ENCODE measurements at regions not wholly inside any gene's neighbourhood (a gene's known extent, or its start where the extent isn't known, plus 50 kb on each side); places are given as distances from the start of the nearest gene placed in this dataset.
"Not testable (repeated sequence)": the region's sequence is repeated elsewhere in the genome, so short reads cannot be mapped to it uniquely, and the experiment has no call there.

DNA sequence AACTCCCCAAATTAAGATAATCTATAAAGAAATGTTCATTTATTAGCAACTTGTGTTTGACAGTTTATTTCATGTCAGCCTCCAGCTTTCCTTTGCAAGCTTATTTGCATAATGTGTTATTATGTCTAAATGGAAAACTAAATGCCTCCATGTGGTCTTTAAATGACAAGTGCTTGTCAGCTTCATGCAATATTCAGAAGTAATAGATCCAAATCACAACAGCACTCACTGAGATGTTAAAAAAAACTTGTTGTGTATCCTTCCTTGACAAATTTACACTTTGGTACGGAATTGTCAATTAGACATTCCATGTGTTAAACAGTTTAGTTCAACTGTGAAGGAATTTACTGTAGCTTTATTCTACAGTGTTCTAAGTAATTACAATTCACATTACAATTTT, 124.4 kb upstream of the PTBP2 start:
- intact Hi-C loops (cut with micrococcal nuclease): loop anchor here (10.0 kb wide), 1 partner anchor 248 kb away; no protein-coding TSS in a partner anchor
- peaks cover 1% of the 10 kb centered on the region for H3K9me3 Mint-ChIP-seq
- no peak overlapping the region for H3K4me3 Mint-ChIP-seq
- no peak for DNase-seq
- H3K27me3 Mint-ChIP-seq (ENCODE audit: low read depth): no peaks in the 10 kb centered on the region
- H3K36me3 Mint-ChIP-seq (ENCODE audit: low read depth): no peaks in the 10 kb centered on the region
- CTCF ChIA-PET: interaction anchor here (0.7 kb wide), 1 partner anchor 106 kb away, joined by 3 read pairs; no protein-coding TSS in a partner anchor
- H3K27ac Mint-ChIP-seq: no peak overlapping the region
- no peaks in the 10 kb centered on the region for H3K4me1 Mint-ChIP-seq (ENCODE audit: low read depth)

DNA sequence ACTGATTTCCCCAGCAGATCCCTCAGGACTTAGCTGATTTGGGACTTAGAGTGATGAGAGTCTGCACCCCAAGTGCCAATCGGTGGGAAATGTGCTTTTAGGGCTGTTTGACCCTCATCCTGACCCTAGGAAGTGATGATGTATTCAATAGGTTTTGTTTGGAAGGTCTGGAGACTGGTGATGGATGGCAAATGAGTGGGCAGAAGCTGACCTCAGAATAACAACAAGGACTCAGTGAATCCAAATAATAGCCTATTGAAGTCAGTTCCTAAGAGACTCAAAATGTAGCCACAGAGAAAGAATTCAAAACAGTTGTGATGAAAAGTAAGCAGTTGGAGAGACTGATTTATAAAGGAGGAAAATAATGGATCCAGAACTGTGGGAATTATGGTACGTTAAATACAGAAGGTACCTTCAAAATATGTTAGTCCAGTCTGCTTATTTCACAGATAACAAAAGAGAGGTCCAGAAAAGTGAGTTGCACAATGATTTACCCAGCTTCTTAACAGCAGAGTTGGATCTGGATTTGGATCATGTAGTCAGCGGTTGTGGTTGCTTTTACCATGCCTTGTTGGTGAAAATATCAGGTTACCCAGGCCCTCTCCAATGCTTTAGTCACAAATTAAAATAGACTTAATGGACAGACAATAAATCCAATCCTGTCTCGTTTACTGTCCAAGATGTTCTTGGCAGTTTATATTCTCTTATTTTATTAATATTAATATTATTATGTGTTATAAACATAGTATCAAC, 123.0 kb upstream of the PTBP2 start:
- Mint-ChIP-seq H3K9me3 (no peaks in the 10 kb centered on the region), H3K4me1 (ENCODE audit: low read depth) (no peaks in the 10 kb centered on the region), H3K4me3 (no peak overlapping the region), H3K27me3 (ENCODE audit: low read depth) (no peaks in the 10 kb centered on the region), H3K27ac (no peak overlapping the region), H3K36me3 (ENCODE audit: low read depth) (no peaks in the 10 kb centered on the region)
- no peak for DNase-seq
- intact Hi-C loops (cut with micrococcal nuclease): loop anchor here (10.0 kb wide), 1 partner anchor 246 kb away; no protein-coding TSS in a partner anchor
- CTCF ChIA-PET: no interaction called here

DNA sequence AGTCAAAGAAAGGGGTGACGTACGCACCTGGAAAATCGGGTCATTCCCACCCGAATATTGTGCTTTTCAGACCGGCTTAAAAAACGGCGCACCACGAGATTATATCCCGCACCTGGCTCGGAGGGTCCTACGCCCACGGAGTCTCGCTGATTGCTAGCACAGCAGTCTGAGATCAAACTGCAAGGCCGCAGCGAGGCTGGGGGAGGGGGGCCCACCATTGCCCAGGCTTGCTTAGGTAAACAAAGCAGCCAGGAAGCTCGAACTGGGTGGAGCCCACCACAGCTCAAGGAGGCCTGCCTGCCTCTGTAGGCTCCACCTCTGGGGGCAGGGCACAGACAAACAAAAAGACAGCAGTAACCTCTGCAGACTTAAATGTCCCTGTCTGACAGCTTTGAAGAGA, 117.0 kb upstream of the PTBP2 start:
- H3K4me3 Mint-ChIP-seq; H3K4me1 Mint-ChIP-seq (ENCODE audit: low read depth); H3K9me3 Mint-ChIP-seq; CTCF ChIA-PET; H3K36me3 Mint-ChIP-seq (ENCODE audit: low read depth); H3K27me3 Mint-ChIP-seq (ENCODE audit: low read depth); intact Hi-C loops (cut with micrococcal nuclease); DNase-seq; H3K27ac Mint-ChIP-seq: not testable (repeated sequence)

DNA sequence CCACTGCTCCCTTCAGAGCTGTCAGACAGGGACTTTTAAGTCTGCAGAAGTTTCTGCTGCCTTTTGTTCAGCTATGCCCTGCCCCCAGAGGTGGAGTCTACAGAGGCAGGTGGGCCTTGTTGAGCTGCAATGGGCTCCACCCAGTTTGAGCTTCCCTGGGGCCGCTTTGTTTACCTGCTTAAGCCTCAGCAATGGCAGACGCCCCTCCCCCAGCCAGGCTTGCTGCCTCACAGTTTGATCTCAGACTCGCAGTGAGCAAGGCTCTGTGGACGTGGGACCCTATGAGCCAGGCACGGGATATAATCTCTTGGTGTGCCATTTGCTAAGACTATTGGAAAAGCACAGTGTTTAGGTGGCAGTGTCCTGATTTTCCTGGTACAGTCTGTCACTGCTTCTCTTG, 104.2 kb upstream of the PTBP2 start:
- CTCF ChIA-PET: not testable (repeated sequence)

DNA sequence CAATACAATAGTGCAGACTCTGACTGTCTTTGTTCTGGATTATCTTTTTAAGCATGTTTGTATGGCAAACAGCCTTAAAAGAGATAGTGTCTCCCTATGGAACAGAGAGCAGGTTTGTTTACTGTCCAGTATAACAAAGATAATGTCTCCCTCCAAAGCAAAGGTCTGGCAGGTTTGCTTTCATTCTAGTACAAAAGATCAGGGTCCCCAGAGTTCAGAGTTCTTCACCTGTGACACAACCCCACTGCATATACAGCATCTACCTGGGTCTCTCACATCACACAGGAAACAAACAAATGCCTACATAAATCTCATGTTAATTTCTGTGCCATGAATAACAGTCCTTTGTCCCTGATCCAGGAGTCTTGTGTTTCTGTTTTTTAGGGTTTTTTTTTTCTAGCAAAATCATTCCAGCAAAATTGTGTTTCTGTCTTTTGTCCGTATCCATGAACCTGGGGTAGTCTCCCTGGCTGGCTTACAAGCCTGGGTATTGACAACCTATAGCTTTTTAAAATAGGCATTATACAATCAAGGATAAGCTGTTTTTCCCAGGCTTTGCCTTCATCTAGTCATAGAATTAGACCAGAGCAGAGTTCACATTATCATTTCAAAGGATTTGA, 89.4 kb upstream of the PTBP2 start:
- no peak overlapping the region for H3K27ac Mint-ChIP-seq
- no peak overlapping the region for H3K4me3 Mint-ChIP-seq
- no peaks in the 10 kb centered on the region for H3K27me3 Mint-ChIP-seq (ENCODE audit: low read depth)
- no peaks in the 10 kb centered on the region for H3K4me1 Mint-ChIP-seq (ENCODE audit: low read depth)
- intact Hi-C loops (cut with micrococcal nuclease): no loop called here
- no peaks in the 10 kb centered on the region for H3K36me3 Mint-ChIP-seq (ENCODE audit: low read depth)
- CTCF ChIA-PET: no interaction called here
- no peaks in the 10 kb centered on the region for H3K9me3 Mint-ChIP-seq
- no peak for DNase-seq

More for the DNA sequence above, 104.2 kb upstream of the PTBP2 start:
- H3K27ac Mint-ChIP-seq; H3K27me3 Mint-ChIP-seq (ENCODE audit: low read depth); H3K4me1 Mint-ChIP-seq (ENCODE audit: low read depth); DNase-seq; H3K4me3 Mint-ChIP-seq; H3K9me3 Mint-ChIP-seq; intact Hi-C loops (cut with micrococcal nuclease); H3K36me3 Mint-ChIP-seq (ENCODE audit: low read depth): not testable (repeated sequence)

DNA sequence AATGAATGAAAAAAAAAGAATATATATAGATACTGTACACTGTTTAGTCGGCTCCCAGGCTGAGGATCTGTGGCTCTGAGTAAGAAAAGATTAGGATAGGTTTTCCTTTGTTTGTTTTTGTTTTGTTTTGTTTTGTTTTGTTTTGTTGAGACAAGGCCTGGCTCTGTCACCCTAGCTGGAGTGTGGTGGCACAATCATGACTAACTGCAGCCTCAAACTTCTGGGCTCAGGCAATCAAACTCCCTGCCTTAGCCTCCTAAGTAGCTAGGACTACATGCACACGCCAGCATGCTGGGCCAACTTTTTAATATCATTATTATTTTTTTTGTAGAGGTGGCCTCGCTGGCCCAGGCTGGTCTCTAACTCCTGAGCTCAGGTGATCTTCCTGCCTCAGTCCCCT, 87.9 kb upstream of the PTBP2 start:
- H3K4me3 Mint-ChIP-seq: no peak overlapping the region
- no peak for DNase-seq
- H3K4me1 Mint-ChIP-seq (ENCODE audit: low read depth): no peaks in the 10 kb centered on the region
- no peaks in the 10 kb centered on the region for H3K9me3 Mint-ChIP-seq
- CTCF ChIA-PET: interaction anchor here (1.6 kb wide), 1 partner anchor 10 kb away, joined by 3 read pairs; no protein-coding TSS in a partner anchor
- no peaks in the 10 kb centered on the region for H3K36me3 Mint-ChIP-seq (ENCODE audit: low read depth)
- no peaks in the 10 kb centered on the region for H3K27me3 Mint-ChIP-seq (ENCODE audit: low read depth)
- intact Hi-C loops (cut with micrococcal nuclease): no loop called here
- no peak overlapping the region for H3K27ac Mint-ChIP-seq

DNA sequence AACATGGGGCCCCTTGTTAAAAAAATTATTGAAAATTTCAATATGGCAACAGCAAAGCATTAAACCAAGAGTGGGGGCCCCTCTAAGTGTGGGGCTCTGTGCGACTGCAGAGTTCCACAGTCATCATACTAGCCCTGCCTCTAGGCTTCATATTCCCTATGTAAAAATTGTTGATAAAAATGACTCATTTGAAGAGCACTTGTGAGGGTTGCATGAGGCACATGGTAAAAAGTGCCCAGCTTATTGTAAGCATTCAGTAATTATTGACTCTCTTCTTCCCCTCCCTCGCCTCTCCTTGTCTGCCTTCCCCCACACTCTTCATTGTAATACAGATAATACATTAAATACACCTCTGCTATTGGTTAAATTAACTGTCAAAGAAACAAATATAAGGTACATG, 86.7 kb upstream of the PTBP2 start:
- Mint-ChIP-seq H3K9me3 (no peaks in the 10 kb centered on the region), H3K4me3 (no peak overlapping the region), H3K27ac (no peak overlapping the region), H3K4me1 (ENCODE audit: low read depth) (no peaks in the 10 kb centered on the region), H3K36me3 (ENCODE audit: low read depth) (no peaks in the 10 kb centered on the region), H3K27me3 (ENCODE audit: low read depth) (no peaks in the 10 kb centered on the region)
- intact Hi-C loops (cut with micrococcal nuclease): no loop called here
- CTCF ChIA-PET: interaction anchor here (0.8 to 1.6 kb wide), 2 partner anchors 9 to 1687 kb away, joined by 3 read pairs; no protein-coding TSS in a partner anchor
- no peak for DNase-seq

DNA sequence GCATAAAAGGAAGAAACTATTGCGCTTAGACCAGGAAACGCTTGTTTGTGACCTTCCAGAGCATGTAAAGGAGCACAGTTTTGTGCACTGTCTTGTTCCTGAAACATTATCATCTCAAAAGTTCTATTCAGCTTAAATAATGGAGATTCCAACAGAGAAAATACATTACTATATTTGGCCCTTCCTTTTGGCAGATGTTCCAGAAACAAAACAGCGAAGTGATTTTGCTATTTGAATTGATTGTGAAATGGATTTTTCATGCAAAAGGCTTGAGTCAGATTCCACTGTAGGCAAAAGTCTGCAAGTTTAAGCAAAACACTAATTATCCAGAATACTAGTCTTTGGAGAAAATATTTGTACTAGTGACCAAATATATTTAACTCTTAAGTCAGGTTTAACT, 80.3 kb upstream of the PTBP2 start:
- H3K4me1 Mint-ChIP-seq (ENCODE audit: low read depth): no peaks in the 10 kb centered on the region
- no peaks in the 10 kb centered on the region for H3K27me3 Mint-ChIP-seq (ENCODE audit: low read depth)
- H3K36me3 Mint-ChIP-seq (ENCODE audit: low read depth): no peaks in the 10 kb centered on the region
- H3K9me3 Mint-ChIP-seq: no peaks in the 10 kb centered on the region
- no peak overlapping the region for H3K27ac Mint-ChIP-seq
- intact Hi-C loops (cut with micrococcal nuclease): no loop called here
- no peak for DNase-seq
- H3K4me3 Mint-ChIP-seq: no peak overlapping the region
- CTCF ChIA-PET: no interaction called here

DNA sequence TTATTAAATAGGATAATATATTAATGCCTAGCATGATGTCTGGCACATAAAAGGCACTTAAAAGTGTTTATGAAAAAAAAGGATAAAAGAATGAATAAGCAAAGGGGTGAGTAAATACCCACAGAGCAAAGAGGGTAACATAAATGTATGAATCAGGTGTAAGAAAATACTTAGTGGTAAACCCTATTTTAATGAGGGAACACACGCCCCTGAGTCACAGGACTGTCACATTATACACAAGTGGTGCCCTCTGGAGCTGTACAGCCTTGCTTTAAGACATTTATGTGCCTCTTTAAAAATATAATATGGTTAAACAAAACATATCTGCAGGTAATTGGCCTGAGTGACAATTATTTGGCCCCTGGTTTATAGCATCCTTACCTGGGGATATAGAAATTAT, 78.1 kb upstream of the PTBP2 start:
- Mint-ChIP-seq H3K4me3 (no peak overlapping the region), H3K4me1 (ENCODE audit: low read depth) (no peaks in the 10 kb centered on the region), H3K27ac (no peak overlapping the region), H3K9me3 (no peaks in the 10 kb centered on the region), H3K36me3 (ENCODE audit: low read depth) (no peaks in the 10 kb centered on the region), H3K27me3 (ENCODE audit: low read depth) (no peaks in the 10 kb centered on the region)
- no peak for DNase-seq
- intact Hi-C loops (cut with micrococcal nuclease): no loop called here
- CTCF ChIA-PET: interaction anchor here (0.7 kb wide), 1 partner anchor 9 kb away, joined by 3 read pairs; no protein-coding TSS in a partner anchor

DNA sequence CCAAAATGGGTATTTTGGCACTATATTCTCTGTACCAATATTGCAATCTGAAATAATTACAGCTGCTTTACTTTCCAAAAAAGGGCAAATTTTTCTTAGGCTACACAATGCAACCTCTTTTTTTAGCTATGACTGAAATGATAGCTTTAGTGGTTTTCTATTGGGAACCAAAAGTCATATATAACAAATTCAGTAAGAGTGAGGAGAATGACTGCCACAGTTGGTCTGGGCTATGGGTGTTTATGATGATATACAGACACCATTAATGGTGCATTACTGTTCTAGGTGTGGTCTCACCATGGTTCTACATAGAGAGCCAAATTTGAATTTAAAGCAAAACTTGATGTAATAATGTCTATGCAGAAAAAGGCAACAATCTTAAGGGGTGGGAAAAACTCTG, 72.3 kb upstream of the PTBP2 start:
- Mint-ChIP-seq H3K27ac (no peak overlapping the region), H3K4me1 (ENCODE audit: low read depth) (no peaks in the 10 kb centered on the region), H3K9me3 (no peaks in the 10 kb centered on the region), H3K36me3 (ENCODE audit: low read depth) (no peaks in the 10 kb centered on the region), H3K27me3 (ENCODE audit: low read depth) (peaks cover 7% of the 10 kb centered on the region), H3K4me3 (no peak overlapping the region)
- CTCF ChIA-PET: no interaction called here
- DNase-seq: no peak
- intact Hi-C loops (cut with micrococcal nuclease): no loop called here

DNA sequence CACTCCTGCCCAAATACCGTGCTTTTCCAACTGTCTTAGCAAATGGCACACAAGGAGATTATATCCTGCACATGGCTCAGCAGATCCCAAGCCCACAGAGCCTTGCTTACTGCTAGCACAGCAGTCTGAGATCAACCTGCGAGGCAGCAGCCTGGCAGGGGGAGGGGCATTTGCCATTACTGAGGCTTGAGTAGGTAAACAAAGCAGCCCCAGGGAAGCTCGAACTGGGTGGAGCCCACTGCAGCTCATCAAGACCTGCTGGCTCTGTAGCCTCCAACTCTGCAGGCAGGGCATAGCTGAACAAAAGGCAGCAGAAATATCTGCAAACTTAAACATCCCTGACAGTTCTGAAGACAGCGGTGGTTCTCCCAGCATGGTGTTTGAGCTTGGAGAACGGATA, 70.1 kb upstream of the PTBP2 start:
- Mint-ChIP-seq H3K9me3 (peaks cover 2% of the 10 kb centered on the region), H3K4me1 (ENCODE audit: low read depth) (no peaks in the 10 kb centered on the region), H3K36me3 (ENCODE audit: low read depth) (no peaks in the 10 kb centered on the region), H3K27me3 (ENCODE audit: low read depth) (peaks cover 7% of the 10 kb centered on the region), H3K4me3 (no peak overlapping the region), H3K27ac (no peak overlapping the region)
- DNase-seq: no peak
- CTCF ChIA-PET: no interaction called here
- intact Hi-C loops (cut with micrococcal nuclease): no loop called here

DNA sequence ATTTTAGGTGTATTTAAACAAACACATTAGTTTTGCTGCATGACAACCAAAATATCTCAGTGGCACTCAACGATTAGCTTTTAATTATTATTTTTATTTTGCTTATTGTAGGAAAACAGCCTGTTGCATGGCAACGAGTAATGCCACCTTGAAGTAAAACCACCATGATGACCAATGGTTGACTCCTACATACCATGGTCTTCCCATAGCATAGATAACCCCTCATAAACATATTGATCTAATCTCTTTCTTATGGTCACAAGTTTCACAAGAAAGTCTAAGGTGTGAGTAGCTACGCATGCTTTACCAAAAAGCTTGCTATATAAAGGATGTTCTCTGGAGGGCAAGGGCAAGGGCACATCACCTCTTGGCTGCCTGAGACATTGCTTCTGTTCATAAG, 61.5 kb upstream of the PTBP2 start:
- Mint-ChIP-seq H3K27me3 (ENCODE audit: low read depth) (no peaks in the 10 kb centered on the region), H3K4me1 (ENCODE audit: low read depth) (no peaks in the 10 kb centered on the region), H3K27ac (no peak overlapping the region), H3K9me3 (peaks cover 7% of the 10 kb centered on the region), H3K36me3 (ENCODE audit: low read depth) (no peaks in the 10 kb centered on the region), H3K4me3 (no peak overlapping the region)
- intact Hi-C loops (cut with micrococcal nuclease): no loop called here
- CTCF ChIA-PET: no interaction called here
- no peak for DNase-seq

DNA sequence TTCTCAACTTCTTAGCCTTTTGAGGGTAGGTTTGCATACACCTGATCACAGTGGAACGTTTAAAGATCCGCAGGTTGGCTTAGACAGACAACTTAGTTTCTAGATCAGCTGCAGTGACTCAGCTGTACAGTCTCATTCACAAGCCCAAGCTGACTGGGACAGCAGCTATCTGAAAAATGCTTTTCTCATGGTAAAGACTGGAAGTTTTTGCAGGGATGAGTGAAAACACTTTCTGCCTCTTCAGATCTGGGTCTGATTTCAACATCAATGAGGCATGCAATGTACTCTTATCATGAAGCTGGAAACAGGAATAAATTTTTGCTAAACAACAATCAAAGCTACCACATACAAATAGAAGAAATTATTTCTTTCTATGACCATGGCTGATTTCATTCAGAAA, 61.1 kb upstream of the PTBP2 start:
- Mint-ChIP-seq H3K27ac (no peak overlapping the region), H3K36me3 (ENCODE audit: low read depth) (no peaks in the 10 kb centered on the region), H3K9me3 (peaks cover 7% of the 10 kb centered on the region), H3K27me3 (ENCODE audit: low read depth) (no peaks in the 10 kb centered on the region), H3K4me1 (ENCODE audit: low read depth) (no peaks in the 10 kb centered on the region), H3K4me3 (no peak overlapping the region)
- no peak for DNase-seq
- CTCF ChIA-PET: no interaction called here
- intact Hi-C loops (cut with micrococcal nuclease): no loop called here
